HG03135 (cell line): ENCODE measurements at regions not wholly inside any gene's neighbourhood (a gene's known extent, or its start where the extent isn't known, plus 50 kb on each side); places are given as distances from the start of the nearest gene placed in this dataset.
"Not testable (repeated sequence)": the region's sequence is repeated elsewhere in the genome, so short reads cannot be mapped to it uniquely, and the experiment has no call there.

Source experiments
- ATAC-seq: cut with Tn5 transposase; IDR thresholded peaks from one replicate; pipeline ENCODE4 v1.9.1; 2021; ENCODE audit warnings: mild to moderate bottlenecking, moderate library complexity; ENCODE audit not compliant: unreplicated experiment

DNA sequence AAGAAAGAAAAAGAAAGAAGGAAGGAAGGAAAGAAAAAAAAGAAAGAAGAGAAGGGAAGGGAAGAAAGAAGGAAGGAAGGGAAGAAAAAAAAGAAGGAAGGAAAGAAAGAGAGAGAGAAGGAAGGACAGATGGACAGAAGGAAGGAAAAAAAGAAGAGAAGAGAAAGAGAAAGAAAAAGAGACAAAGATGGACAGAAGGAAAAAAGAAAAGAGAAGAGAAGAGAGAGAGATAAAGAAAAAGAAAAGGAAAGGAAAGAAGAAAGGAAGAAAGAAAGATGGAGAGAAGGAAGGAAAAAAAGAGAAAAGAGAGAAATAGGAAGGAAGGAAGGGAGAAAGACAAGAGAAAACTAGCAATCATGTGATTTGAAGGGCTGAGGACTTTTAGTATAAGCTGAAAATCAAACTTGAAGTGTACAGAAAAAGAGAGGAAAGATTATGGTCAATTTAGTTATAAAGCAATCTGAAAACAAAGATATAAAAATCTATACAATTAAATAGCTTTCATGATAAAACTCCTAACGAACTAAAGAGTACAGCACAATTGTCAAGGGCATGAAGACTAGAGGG, 115.3 kb downstream of the LTN1 start:
- ATAC-seq = no peak

- ATAC-seq = no peak
These were observed 117.6 kb downstream of the LTN1 start for GRCh38 chr21:28875078-28875477.

DNA sequence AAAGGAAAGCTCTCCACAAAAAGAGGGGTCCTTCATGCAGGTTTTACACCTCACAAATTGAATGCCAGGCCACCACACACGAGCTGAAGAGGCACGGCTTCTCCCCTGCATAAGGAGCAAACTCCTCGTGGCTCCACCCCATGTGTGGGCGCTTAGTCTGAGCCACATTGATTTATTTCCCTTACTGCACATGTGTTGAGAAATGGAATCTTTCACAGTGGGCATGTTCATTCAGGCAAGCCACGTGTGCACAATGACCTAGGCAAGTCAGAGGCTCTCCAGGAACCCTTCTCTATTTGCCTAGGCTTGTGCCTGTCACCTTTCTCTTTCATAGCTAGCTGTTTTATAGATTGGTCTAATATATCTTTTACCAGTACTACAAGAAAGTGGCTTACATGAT, 120.5 kb downstream of the LTN1 start:
- ATAC-seq = no peak

GRCh38 chr21:28871388-28872010, 121.2 kb downstream of the LTN1 start:
- no peak for ATAC-seq

DNA sequence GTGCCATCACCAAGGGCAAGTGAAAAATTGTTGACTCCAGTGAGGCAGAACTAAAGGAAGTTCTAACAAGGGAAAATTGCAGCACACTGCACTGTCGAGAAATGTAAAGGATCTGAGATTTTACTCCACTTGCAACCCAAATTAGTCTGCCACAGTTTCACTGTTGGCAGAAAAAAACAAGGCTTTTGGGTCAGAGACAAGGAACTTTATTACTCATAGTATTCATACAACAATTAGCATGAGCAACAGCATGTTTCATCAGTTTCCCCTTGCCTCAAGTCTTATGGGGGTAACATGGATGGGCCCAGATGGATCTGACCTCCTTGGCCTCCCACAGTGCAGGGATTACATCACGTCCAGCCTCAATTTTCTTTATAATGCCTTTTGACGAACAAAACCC, 125.3 kb downstream of the LTN1 start:
- no peak for ATAC-seq

- no peak for ATAC-seq
These were observed 127.0 kb downstream of the LTN1 start for GRCh38 chr21:28865488-28866186.

GRCh38 chr21:28858424-28858823, 134.3 kb downstream of the LTN1 start:
- no peak for ATAC-seq

GRCh38 chr21:28857752-28858151, 134.9 kb downstream of the LTN1 start:
- ATAC-seq = no peak

DNA sequence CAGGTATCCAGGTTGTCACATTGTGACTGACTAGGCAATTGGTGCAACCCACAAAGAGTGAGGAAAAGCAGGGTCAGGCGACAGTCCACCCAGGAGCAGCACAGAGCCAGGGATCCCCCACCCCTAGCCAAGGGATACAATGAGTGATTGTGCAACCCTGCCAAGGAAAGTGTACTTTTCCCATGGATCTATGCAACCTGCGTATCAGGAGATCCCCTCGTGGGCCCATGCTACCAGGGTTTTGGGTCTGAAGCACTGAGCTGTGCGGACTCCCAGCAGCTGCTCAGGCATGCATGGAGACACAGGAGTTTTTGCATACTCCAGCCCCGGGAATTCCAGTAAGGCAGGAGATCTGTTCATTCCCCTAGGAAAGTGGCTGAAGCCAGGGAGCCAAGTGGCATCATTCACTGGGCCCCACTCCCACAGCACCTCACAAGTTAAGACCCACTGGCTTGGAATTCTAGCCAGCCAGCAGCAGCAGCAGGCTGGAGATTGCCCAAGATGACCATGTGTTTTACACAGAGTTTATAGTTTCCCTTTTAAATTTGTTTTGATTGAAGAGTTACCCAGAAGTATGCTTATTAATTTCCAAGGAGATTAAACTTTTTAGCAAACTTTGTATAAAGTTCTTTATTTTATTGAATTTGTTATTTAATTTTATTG, 136.0 kb downstream of the LTN1 start:
- ATAC-seq = no peak

GRCh38 chr21:28852706-28853105, 140.0 kb downstream of the LTN1 start:
- ATAC-seq = no peak

DNA sequence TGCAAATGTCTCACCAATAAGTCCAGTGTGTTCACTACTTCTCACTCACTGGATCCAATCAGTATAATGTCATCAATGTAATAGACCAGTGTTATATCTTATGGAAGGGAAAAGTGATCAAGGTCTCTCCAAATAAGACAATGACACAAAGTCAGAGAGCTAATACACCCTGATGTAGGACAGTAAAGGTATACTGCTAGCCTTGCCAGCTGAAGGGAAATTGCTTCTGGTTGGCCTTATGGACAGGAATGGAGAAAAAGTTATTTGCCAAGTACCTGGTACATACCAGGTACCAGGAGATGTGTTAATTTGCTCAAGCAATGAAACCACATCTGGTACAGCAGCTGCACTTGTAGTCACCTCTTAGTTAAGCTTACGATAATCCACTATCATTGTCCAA, 141.0 kb downstream of the LTN1 start:
- no peak for ATAC-seq

DNA sequence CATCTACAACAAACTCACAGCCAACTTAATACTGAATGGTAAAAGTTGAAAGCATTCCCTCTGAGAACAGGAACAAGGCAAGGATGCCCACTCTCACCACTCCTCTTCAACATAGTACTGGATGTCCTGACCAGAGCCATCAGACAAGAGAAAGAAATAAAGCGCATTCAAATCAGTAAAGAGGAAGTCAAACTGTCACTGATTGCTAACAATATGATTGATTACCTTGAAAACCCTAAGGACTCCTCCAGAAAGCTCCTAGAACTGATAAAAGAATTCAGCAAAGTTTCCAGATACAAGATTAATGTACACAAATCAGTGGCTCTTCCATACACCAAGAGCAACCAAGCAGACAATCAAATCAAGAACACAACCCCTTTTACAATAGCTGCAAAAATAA, 153.4 kb downstream of the LTN1 start:
- not testable (repeated sequence) for ATAC-seq

DNA sequence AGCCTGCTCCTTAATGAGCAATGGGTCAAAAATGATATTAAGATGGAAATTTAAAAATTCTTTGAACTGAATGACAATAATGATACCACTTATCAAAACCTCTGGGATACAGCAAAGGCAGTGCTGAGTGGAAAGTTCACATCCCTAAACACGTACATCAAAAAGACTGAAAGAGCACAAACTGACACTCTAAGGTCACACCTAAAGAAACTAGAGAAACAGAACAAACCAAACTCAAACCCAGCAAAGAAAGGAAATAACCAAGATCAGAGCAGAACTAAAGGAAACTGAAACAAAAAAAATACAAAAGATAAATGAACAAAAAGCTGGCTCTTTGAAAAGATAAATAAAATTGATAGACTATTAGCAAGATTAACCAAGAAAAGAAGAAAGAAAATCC, 155.3 kb downstream of the LTN1 start:
- not testable (repeated sequence) for ATAC-seq

GRCh38 chr21:28836588-28836987, 156.1 kb downstream of the LTN1 start:
- not testable (repeated sequence) for ATAC-seq

- ATAC-seq = no peak
These were observed 158.1 kb downstream of the LTN1 start for GRCh38 chr21:28834335-28835238.

DNA sequence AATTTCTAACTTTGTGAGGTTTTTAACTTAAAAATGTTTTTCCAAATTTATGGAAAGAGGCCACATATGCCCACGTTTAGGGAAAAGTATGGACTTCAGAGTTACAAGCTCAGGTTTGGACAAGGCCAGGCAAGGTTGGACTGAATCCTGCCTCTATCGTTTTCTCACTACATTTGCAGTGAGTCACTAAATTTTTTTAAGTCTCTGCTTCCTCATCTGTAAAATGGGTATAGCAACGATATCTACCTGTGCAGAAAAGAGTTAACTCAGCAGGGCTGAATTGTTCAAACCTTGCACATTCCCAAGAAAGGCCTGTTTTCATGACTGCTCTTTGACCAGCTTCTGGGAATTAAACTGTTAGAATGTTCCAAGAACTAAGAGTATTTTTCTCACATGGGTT, 159.1 kb downstream of the LTN1 start:
- ATAC-seq = no peak

DNA sequence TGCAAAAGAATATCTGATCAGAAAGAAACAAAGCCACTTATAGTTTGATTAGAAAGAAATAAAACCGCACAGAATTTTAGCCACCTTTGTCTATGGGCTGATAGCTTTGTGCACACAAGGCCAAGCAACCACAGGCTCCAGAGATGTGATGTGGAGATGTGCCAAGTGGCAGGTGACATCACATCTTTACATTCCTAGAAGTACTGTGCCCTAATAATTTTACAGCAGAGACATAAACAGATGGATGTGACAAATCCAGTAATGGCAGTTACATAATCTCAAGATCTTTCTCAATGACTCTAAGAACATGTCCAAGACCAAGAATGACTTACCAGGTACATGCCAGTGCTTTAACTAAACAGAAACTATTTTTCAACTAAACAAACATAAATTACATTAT, 159.5 kb downstream of the LTN1 start:
- ATAC-seq = no peak

DNA sequence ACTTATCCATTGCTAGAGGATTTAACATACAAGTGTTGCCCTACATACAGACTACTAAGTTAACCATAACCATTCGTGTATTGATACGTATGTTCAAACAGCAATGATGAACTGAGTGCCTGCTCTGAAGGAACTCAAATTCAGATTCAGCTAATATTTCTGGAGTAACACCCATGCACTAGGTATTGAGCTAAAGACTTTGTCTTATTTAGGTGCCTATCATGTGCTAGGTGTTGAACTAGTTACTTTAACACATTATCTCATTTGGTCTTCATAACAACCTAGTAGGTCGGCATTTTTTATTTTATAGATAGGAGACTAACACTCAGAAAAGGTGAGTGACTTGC, 160.0 kb downstream of the LTN1 start:
- ATAC-seq = no peak

- ATAC-seq = no peak
These were observed 160.5 kb downstream of the LTN1 start for GRCh38 chr21:28832013-28832714.

DNA sequence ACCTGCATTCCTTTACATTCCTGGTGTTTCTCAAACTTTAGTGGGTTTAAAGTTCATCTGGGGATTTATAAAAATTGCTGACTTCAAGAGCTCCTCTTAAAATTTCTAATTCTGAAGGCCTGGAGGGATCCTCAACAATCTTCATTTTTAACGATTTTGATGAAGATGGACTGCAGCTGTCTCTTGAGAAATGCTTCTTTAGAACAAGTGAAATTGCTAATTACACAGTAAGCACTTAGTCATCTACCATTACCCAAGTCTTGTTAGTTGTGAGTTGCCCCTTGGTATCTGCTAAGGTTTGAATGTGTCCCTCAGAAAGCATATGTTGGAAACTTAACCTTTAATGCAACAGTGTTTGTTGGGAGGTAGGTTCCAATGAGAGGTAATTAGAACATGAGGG, 163.7 kb downstream of the LTN1 start:
- ATAC-seq = no peak
